HG03095 (cell line): ENCODE measurements at regions not wholly inside any gene's neighbourhood (a gene's known extent, or its start where the extent isn't known, plus 50 kb on each side); places are given as distances from the start of the nearest gene placed in this dataset.

ENCODE experiments used
- ATAC-seq: cut with Tn5 transposase; IDR thresholded peaks from one replicate; pipeline ENCODE4 v1.9.1; 2021; ENCODE audit warnings: moderate library complexity; ENCODE audit not compliant: unreplicated experiment

GRCh38 chr1:5640845-5641244 lies 351.4 kb downstream of the NPHP4 start:
- no peak for ATAC-seq

GRCh38 chr1:5639106-5639722 lies 353.0 kb downstream of the NPHP4 start:
- ATAC-seq = no peak

GRCh38 chr1:5638582-5638981 lies 353.6 kb downstream of the NPHP4 start:
- no peak for ATAC-seq

DNA sequence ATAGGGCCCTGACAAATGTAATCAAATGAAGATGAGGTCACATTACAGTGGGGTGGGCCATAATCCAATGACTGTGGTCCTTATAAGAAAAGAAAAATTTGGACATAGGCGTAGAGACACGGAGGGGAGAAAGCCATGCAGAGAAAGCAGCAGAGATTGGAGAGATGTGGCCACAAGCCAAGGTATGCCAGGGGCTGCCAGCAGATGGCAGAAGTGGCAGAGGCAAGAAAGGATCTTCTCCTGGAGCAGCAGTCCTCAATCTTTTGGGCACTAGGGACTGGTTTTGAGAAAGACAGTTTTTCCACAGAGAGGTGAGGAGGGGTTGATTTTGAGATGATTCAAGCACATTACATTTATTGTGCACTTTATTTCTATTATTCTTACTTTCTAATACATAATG lies 355.1 kb downstream of the NPHP4 start:
- ATAC-seq = no peak

DNA sequence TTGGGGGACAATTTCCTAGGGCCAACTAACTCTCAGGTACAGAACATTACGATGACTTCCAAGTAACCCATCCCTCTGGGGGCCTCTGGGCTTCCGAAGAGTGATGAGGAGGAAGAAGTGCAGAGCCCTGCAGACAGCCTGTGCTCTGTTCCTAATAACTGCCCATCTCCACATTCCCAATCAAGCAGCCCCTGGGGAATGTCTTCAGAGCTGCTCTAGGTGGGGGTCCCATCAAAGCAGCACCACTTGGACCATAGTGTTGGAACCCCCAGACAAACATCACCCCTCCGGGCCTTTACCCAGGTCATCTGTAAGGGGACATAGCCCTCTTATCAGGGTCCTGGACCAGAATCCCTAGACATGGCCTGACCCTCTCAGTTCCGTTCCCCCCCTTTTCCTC lies 357.3 kb downstream of the NPHP4 start:
- ATAC-seq = no peak

GRCh38 chr1:5632814-5633213 lies 359.4 kb downstream of the NPHP4 start:
- no peak for ATAC-seq

- no peak for ATAC-seq
Measured at GRCh38 chr1:5632224-5632623, 360.0 kb downstream of the NPHP4 start.

DNA sequence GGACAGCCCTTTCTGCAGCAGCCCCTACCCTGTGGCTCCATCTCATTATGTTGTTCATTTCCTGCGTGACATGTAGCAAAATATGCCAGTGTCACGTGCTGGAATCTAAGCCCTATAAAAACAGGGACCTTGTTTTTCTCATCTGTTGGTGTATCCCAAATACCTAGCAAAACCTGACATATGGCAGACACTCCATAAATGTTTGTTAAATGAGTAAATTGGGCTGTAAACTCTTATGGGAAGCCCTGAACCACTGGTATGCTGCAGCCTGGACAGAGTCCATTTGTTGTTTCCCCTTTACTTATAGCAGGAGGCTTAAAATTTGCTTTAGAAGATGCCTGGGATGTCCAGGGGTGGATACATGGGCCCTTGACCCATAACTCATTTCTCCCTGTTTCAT lies 363.8 kb downstream of the NPHP4 start:
- no peak for ATAC-seq

DNA sequence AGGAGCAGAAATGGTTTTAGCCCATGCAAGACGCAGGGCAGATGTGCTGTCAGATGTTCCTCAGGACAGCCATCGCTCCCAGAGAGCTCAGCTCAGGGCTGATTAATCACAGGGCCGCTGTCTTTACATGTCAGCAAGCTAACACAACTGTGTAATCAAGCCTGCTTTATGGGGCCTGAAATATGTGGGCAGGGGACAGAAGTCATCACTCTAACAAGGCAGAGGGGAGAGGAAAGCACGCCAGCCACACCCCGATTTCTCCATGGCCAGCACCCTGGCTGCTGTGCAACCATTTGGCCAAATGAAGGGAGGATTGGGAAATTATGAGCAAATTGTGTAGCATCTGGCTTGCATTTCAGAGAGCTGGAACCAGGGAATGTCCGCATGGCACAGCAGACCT lies 368.8 kb downstream of the NPHP4 start:
- no peak for ATAC-seq

GRCh38 chr1:5622412-5622811 lies 369.8 kb downstream of the NPHP4 start:
- ATAC-seq = no peak

- no peak for ATAC-seq
Measured at GRCh38 chr1:5621692-5622091, 370.5 kb downstream of the NPHP4 start.

GRCh38 chr1:5620997-5621396 lies 371.2 kb downstream of the NPHP4 start:
- ATAC-seq = no peak

- no peak for ATAC-seq
Measured at GRCh38 chr1:5620418-5620817, 371.8 kb downstream of the NPHP4 start.

DNA sequence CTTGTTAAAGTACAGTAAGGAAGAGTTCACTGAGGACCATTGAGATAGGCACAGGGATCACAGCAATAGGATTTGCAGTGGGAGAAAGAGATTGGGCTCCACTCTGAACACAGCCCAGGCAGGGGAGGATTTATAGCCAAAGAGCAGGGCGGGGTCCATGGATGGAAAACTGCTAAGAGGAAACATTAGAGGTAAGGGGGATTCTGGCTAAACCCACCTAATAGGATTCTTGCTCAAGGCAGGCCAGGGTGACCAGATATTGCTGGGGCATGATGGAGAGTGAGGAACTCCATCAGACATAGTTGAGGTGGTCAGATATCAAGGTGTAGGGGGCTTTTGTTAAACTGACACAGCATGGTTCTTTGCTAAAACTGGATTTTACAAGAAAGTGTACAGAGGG lies 372.8 kb downstream of the NPHP4 start:
- no peak for ATAC-seq

DNA sequence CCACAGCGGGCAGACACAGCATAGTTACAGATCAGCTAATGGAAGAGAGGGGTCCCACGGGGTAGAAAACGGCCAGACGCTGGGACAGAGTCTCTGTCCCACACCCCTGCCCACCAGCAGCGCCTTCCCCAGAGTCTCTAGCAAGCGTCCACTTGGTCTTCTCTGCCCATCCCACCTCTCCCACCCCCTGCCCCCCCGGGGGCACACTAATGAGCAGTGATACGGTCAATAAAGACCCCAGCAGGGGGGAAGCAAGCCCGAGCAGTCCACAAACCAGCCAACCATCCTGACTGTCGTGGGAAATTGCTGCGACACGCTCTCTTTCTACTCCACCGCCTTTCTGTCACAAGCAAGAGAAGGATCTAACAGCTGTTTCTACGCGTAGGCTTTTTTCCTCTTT lies 374.7 kb downstream of the NPHP4 start:
- ATAC-seq = no peak

GRCh38 chr1:5617179-5617520 lies 375.1 kb downstream of the NPHP4 start:
- no peak for ATAC-seq

- ATAC-seq = no peak
Measured at GRCh38 chr1:5616366-5617178, 375.7 kb downstream of the NPHP4 start.

DNA sequence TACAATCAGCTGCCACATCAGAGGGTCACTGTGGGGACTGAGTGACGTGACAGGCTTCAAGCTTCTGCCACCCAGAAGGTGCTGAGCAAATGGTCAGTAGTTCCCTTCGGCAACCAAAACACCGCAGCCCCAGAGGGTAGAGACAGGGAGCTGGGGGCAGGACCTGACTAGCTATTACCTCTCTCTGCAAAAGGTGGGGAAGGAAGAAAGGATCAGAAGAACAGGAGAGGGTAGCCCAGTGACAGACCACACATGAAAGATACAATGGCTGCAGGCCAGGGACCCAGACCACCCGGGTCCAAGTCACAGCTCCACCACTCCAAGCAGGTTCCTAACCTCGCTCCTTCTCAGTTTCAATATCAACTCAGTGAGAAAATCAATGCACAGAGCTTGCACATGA lies 377.1 kb downstream of the NPHP4 start:
- ATAC-seq = no peak

GRCh38 chr1:5613900-5614299 lies 378.3 kb downstream of the NPHP4 start:
- no peak for ATAC-seq

GRCh38 chr1:5611851-5612250 lies 380.4 kb downstream of the NPHP4 start:
- ATAC-seq = no peak

DNA sequence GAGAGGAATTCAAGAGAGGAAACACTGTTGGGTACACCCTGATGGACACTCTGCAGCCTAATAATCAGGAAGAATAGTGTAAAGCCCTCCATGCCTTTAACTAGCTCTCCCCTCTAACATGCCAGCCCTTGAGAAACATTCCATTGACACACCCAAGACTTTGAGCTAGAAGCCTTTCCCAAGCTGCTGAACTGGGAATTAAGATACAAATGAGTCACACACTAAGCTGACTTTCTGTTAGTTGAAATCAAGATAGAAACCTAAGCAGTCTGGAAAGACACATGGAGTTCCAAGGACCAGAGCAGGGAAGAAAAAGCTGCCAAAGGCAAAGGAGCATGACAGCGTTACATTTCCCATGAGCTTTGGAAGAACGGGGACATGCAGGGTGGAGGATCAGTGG lies 380.8 kb downstream of the NPHP4 start:
- ATAC-seq = no peak

- ATAC-seq = no peak
Measured at GRCh38 chr1:5610432-5610831, 381.8 kb downstream of the NPHP4 start.
